ENCODE measurements at regions not wholly inside any gene's neighbourhood (a gene's known extent, or its start where the extent isn't known, plus 50 kb on each side); places are given as distances from the start of the nearest gene placed in this dataset.

- TF ChIP-seq CTCF (IDR thresholded peaks at IDR 0.05; ENCODE audit: low read depth, low read length, poor library complexity, severe bottlenecking) = no peak
- TF ChIP-seq EZH2phosphoT487 (IDR thresholded peaks at IDR 0.05; ENCODE audit: borderline replicate concordance, low read length) = no peak
Measured at GRCh38 chr9:108515856-108516255, 339.9 kb downstream of the ACTL7B start.
